ENCODE measurements at regions not wholly inside any gene's neighbourhood (a gene's known extent, or its start where the extent isn't known, plus 50 kb on each side); places are given as distances from the start of the nearest gene placed in this dataset.

GRCh38 chr17:73938706-73939105 is 264.8 kb upstream of the RPL38 start:
- TF ChIP-seq CTCF (IDR thresholded peaks at IDR 0.05; ENCODE audit: insufficient read depth, missing control alignments), result no peak
- DNase-seq (ENCODE audit: insufficient read length, low spot score), result no peak
- FAIRE-seq, result no peak

- no peak for TF ChIP-seq CTCF (IDR thresholded peaks at IDR 0.05; ENCODE audit: insufficient read depth, missing control alignments)
- no peak for DNase-seq (ENCODE audit: insufficient read length, low spot score)
- FAIRE-seq, result no peak
These were observed 263.7 kb upstream of the RPL38 start for GRCh38 chr17:73939806-73940205.

GRCh38 chr17:73940511-73940910 is 263.0 kb upstream of the RPL38 start:
- no peak for TF ChIP-seq CTCF (IDR thresholded peaks at IDR 0.05; ENCODE audit: insufficient read depth, missing control alignments)
- FAIRE-seq (no peak), DNase-seq (ENCODE audit: insufficient read length, low spot score) (no peak)

- no peak for TF ChIP-seq CTCF (IDR thresholded peaks at IDR 0.05; ENCODE audit: insufficient read depth, missing control alignments)
- FAIRE-seq, result no peak
These were observed 261.5 kb upstream of the RPL38 start for GRCh38 chr17:73941919-73942530.

GRCh38 chr17:73942703-73943415 is 260.6 kb upstream of the RPL38 start:
- DNase-seq (ENCODE audit: insufficient read length, low spot score) (no peak), FAIRE-seq (no peak)
- no peak for TF ChIP-seq CTCF (IDR thresholded peaks at IDR 0.05; ENCODE audit: insufficient read depth, missing control alignments)

More at GRCh38 chr17:73941919-73942530, 261.5 kb upstream of the RPL38 start:
- DNase-seq (ENCODE audit: insufficient read length, low spot score), result no peak

- TF ChIP-seq CTCF (IDR thresholded peaks at IDR 0.05; ENCODE audit: insufficient read depth, missing control alignments), result no peak
- FAIRE-seq, result no peak
- DNase-seq (ENCODE audit: insufficient read length, low spot score), result no peak
These were observed 259.9 kb upstream of the RPL38 start for GRCh38 chr17:73943416-73944110.

GRCh38 chr17:73944366-73944765 is 259.1 kb upstream of the RPL38 start:
- TF ChIP-seq CTCF (IDR thresholded peaks at IDR 0.05; ENCODE audit: insufficient read depth, missing control alignments), result no peak
- no peak for FAIRE-seq
- DNase-seq (ENCODE audit: insufficient read length, low spot score), result no peak
